Gastrocnemius medialis (tissue), 4 donors: ENCODE measurements at regions not wholly inside any gene's neighbourhood (a gene's known extent, or its start where the extent isn't known, plus 50 kb on each side); places are given as distances from the start of the nearest gene placed in this dataset.

ENCODE experiments used
- ATAC-seq, 2 donors: fragments of 150-250 bp; one replicate each; pipeline ENCODE4 v1.9.1; 2016
- DNase-seq, 2 donors: peaks; one replicate each; pipeline ENCODE4 v3.0.0-alpha.2; 2019
- H3K27ac ChIP-seq, 4 donors: fragments of 200-600 bp; sonication (generic); 1 replicate in 1 of 4; 2 replicates in 3 of 4; pipeline ENCODE4 v1.5.1; 2016 to 2018; ENCODE audit warnings: mild to moderate bottlenecking in 2 of 4, moderate library complexity in 1 of 4
- H3K27me3 ChIP-seq, 3 donors: fragments of 200-600 bp; sonication (generic) in 2 of 3; 1 replicate in 1 of 3; 2 replicates in 2 of 3; pipeline versions ENCODE4 v1.5.1 to v1.6.0; 2016 to 2019; ENCODE audit warnings: mild to moderate bottlenecking in 1 of 3, moderate library complexity in 1 of 3
- H3K36me3 ChIP-seq, 2 donors: fragments of 200-600 bp; sonication (generic) in 1 of 2; one replicate each; pipeline ENCODE4 v1.5.1; 2017 to 2018
- H3K4me1 ChIP-seq, 2 donors: fragments of 200-600 bp; sonication (generic) in 1 of 2; one replicate each; pipeline ENCODE4 v1.5.1; 2016 to 2017; ENCODE audit warnings: mild to moderate bottlenecking in 2 of 2
- H3K4me3 ChIP-seq, 4 donors: fragments of 200-600 bp; sonication (generic) in 3 of 4; 1 replicate in 1 of 4; 2 replicates in 3 of 4; pipeline ENCODE4 v1.5.1; 2016 to 2019; ENCODE audit warnings: mild to moderate bottlenecking in 2 of 4
- H3K9me3 ChIP-seq, 3 donors: fragments of 200-600 bp; sonication (generic) in 2 of 3; 1 replicate in 1 of 3; 2 replicates in 2 of 3; pipeline ENCODE4 v1.5.1; 2016 to 2019
- CTCF ChIP-seq, 5 experiments: fragments of 450-650 bp in 3 of 5; fragments of 200-600 bp in 2 of 5; sonication (generic) in 2 of 5; IDR thresholded peaks in 4 of 5; conservative IDR thresholded peaks in 1 of 5; 1 replicate in 4 of 5; 2 replicates in 1 of 5; pipeline ENCODE4 v1.5.1; 2016 to 2019; ENCODE audit warnings: antibody characterized with exemption in 5 of 5, mild to moderate bottlenecking in 3 of 5, moderate library complexity in 3 of 5
- POLR2A ChIP-seq, 2 donors: fragments of 450-650 bp; IDR thresholded peaks; one replicate each; pipeline ENCODE4 v1.6.1; 2017; ENCODE audit warnings: antibody characterized with exemption in 2 of 2, mild to moderate bottlenecking in 2 of 2, moderate library complexity in 2 of 2
- in situ Hi-C, 4 donors: fragments of 200-750 bp; cut with MboI; loops; one replicate each; pipeline versions ENCODE4 v1.15.0 to v1.8.0; 2017; ENCODE audit warnings: low sequenced_read_pairs in 4 of 4
- intact Hi-C: fragments of 100-400 bp; cut with DNase I; formaldehyde crosslinking; loops from one replicate; pipeline ENCODE4 v1.15.1; 2023; ENCODE audit warnings: low total_unique reads

GRCh38 chr4:25549413-25549812 is 106.2 kb upstream of the SLC34A2 start:
- no peak overlapping the region for H3K4me3 ChIP-seq
- no peaks in the 10 kb centered on the region for H3K9me3 ChIP-seq
- DNase-seq: no peak
- H3K27ac ChIP-seq: no peak overlapping the region
- intact Hi-C loops: no loop called here
- TF ChIP-seq CTCF (IDR thresholded peaks at IDR 0.05 in 4 of 5, conservative IDR thresholded peaks at IDR 0.05 in 1 of 5) (no peak), POLR2A (IDR thresholded peaks at IDR 0.05) (no peak)
- no peaks in the 10 kb centered on the region for H3K36me3 ChIP-seq
- H3K4me1 ChIP-seq: no peaks in the 10 kb centered on the region
- ATAC-seq: no peak
- in situ Hi-C loops: no loop called here
- no peaks in the 10 kb centered on the region for H3K27me3 ChIP-seq

- in situ Hi-C loops (no loop called here), intact Hi-C loops (no loop called here)
- no peak for ATAC-seq
- Histone ChIP-seq H3K4me3 (no peak overlapping the region), H3K27ac (no peak overlapping the region), H3K27me3 (no peaks in the 10 kb centered on the region), H3K36me3 (no peaks in the 10 kb centered on the region), H3K4me1 (no peaks in the 10 kb centered on the region), H3K9me3 (no peaks in the 10 kb centered on the region)
- TF ChIP-seq POLR2A (IDR thresholded peaks at IDR 0.05) (no peak), CTCF (IDR thresholded peaks at IDR 0.05 in 4 of 5, conservative IDR thresholded peaks at IDR 0.05 in 1 of 5) (no peak)
- no peak for DNase-seq
These were observed 105.1 kb upstream of the SLC34A2 start for GRCh38 chr4:25550376-25551030.

- DNase-seq: no peak
- H3K9me3 ChIP-seq: no peaks in the 10 kb centered on the region
- in situ Hi-C loops (no loop called here), intact Hi-C loops (no loop called here)
- no peaks in the 10 kb centered on the region for H3K27me3 ChIP-seq
- H3K4me3 ChIP-seq: no peak overlapping the region
- no peak for TF ChIP-seq POLR2A (IDR thresholded peaks at IDR 0.05)
- no peak for TF ChIP-seq CTCF (IDR thresholded peaks at IDR 0.05 in 4 of 5, conservative IDR thresholded peaks at IDR 0.05 in 1 of 5)
- no peaks in the 10 kb centered on the region for H3K4me1 ChIP-seq
- H3K36me3 ChIP-seq: no peaks in the 10 kb centered on the region
- no peak for ATAC-seq
- no peak overlapping the region for H3K27ac ChIP-seq
These were observed 104.0 kb upstream of the SLC34A2 start for GRCh38 chr4:25551605-25552004.

GRCh38 chr4:25552580-25553271 is 102.9 kb upstream of the SLC34A2 start:
- Histone ChIP-seq H3K9me3 (no peaks in the 10 kb centered on the region), H3K4me3 (peak overlapping the region in 1 of 4 donors; percentile 12), H3K36me3 (no peaks in the 10 kb centered on the region), H3K27me3 (no peaks in the 10 kb centered on the region), H3K27ac (no peak overlapping the region), H3K4me1 (no peaks in the 10 kb centered on the region)
- in situ Hi-C loops (no loop called here), intact Hi-C loops (no loop called here)
- no peak for ATAC-seq
- DNase-seq: no peak
- TF ChIP-seq POLR2A (IDR thresholded peaks at IDR 0.05) (no peak), CTCF (IDR thresholded peaks at IDR 0.05 in 4 of 5, conservative IDR thresholded peaks at IDR 0.05 in 1 of 5) (no peak)
